ENCODE measurements at regions not wholly inside any gene's neighbourhood (a gene's known extent, or its start where the extent isn't known, plus 50 kb on each side); places are given as distances from the start of the nearest gene placed in this dataset.
"Not testable (repeated sequence)": the region's sequence is repeated elsewhere in the genome, so short reads cannot be mapped to it uniquely, and the experiment has no call there.

- DNase-seq = no peak
Measured at GRCh38 chr3:110865934-110866333, 205.7 kb upstream of the NECTIN3 start.

- DNase-seq = no peak
Measured at GRCh38 chr3:110868106-110868505, 203.5 kb upstream of the NECTIN3 start.

- no peak for DNase-seq
Measured at GRCh38 chr3:110869736-110870135, 201.9 kb upstream of the NECTIN3 start.

DNA sequence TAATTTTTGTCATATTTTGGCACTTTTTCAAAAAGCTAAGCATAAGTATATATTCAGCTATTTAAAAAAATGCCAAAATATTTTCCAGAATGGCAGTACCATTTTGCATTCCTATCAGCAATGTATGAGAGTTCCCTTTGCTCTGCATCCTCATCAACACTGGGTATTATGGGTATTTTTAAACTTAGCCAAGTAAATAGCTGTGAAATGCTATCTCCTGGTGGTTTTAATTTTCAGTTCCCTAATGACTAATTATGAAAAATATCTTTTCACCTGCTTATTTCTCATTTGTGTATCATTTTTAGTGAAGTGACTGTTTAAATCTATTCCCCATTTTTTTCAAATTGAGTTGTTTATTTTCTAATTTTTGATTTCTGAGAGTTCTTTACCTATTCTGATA lies 199.7 kb upstream of the NECTIN3 start:
- no peak for DNase-seq

DNA sequence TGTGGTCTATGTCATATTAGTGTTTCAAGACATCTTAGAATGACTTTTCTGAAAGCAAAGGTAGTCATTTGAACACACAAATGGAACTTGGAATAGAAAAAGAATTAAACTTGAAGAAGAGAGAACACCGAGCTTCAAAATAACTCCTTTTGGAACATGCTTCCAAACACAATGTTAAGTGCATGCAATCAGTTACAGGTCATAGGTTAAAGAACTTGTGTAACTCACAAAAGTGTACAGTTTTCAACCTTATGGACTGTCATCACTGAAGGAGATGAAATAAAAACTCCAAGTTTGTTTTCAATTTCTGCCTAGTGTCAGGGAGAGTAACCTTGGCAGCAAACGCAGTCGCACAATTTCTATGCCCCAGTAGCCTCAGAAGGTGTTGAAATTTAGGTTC lies 192.9 kb upstream of the NECTIN3 start:
- DNase-seq = no peak

GRCh38 chr3:110881069-110881468 lies 190.5 kb upstream of the NECTIN3 start:
- DNase-seq = peak; percentile 88

GRCh38 chr3:110886222-110886893 lies 185.3 kb upstream of the NECTIN3 start:
- no peak for DNase-seq

GRCh38 chr3:110887176-110887575 lies 184.4 kb upstream of the NECTIN3 start:
- no peak for DNase-seq

- not testable (repeated sequence) for DNase-seq
Measured at GRCh38 chr3:110888625-110889375, 182.8 kb upstream of the NECTIN3 start.

DNA sequence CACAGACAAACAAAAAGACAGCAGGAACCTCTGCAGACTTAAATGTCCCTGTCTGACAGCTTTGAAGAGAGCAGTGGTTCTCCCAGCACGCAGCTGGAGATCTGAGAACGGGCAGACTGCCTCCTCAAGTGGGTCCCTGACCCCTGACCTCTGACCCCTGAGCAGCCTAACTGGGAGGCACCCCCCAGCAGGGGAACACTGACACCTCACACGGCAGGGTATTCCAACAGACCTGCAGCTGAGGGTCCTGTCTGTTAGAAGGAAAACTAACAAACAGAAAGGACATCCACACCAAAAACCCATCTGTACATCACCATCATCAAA lies 182.3 kb upstream of the NECTIN3 start:
- not testable (repeated sequence) for DNase-seq

DNA sequence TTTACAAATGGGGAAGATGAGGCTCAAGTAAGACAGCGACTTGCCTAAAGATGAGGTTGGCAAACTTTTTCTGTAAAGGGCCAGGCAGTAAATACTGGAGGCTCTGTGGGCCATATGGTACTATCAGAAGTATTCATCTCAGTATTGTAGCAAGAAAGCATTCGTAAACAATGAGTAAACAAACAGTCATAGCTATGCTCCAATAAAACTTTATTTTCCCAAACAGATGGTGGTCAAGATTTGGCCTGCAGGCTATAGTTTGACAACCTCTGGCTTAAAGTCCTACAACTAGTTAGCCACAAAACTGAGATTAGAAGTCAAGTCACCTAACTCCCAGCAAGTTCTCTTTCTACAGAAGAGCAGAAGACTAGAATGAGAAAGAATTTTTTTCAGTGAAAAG lies 177.0 kb upstream of the NECTIN3 start:
- DNase-seq = no peak

- DNase-seq = no peak
Measured at GRCh38 chr3:110895054-110895453, 176.6 kb upstream of the NECTIN3 start.

DNA sequence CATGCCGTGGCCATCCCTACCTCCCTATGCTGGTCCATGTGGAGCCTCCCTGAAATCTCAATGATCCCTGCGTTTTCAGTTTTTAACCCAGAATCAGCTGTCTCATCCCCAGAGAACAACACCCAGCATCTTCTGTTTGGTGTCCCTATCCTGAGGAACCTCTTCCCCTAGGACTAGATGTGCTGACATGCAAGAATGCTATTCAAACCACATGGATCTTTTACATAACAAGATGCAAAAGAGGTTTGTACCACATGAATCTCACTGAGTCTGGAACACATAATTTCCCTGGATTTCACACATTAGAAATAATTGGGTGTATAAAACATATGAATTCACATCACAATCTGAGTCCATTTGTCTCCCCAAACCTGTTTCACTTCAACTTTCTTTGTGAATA lies 174.6 kb upstream of the NECTIN3 start:
- no peak for DNase-seq

- no peak for DNase-seq
Measured at GRCh38 chr3:110900576-110900975, 171.0 kb upstream of the NECTIN3 start.

DNA sequence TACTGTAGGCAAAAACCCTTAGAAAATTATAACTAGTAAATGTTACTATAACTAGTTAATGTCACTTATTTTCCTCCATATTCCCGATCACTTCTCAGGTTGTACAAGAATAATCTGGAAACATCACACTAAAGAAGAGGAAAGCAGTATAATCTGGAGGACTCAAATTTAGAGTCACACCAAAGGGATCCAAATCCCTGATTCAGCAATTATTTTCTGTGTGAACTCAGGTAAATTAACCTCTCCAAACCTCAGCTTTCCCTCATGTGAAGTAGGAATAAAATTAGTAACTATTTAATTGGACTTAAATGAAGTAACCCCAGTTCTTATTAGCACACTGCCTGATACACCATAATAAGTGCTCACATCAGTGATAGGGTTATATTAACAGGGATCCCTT lies 170.1 kb upstream of the NECTIN3 start:
- no peak for DNase-seq

- no peak for DNase-seq
Measured at GRCh38 chr3:110902453-110903085, 169.0 kb upstream of the NECTIN3 start.

- no peak for DNase-seq
Measured at GRCh38 chr3:110903771-110904519, 167.7 kb upstream of the NECTIN3 start.

DNA sequence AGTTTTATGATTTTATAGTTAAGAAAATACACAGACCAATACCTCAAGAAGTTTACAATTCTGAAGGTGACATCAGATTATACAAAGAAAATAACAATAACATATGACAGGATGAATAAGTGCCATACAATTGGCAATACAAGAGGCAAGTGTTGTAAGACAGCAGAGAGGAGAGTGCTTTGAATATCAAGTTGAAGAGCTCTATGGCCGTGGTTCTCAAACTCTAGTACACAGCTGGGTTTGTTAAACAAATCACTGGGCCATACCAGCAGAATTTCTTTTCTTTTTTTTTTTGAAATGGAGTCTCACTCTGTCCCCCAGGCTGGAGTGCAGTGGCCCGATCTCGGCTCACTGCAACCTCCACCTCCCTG lies 167.1 kb upstream of the NECTIN3 start:
- no peak for DNase-seq

- DNase-seq = no peak
Measured at GRCh38 chr3:110905121-110905520, 166.5 kb upstream of the NECTIN3 start.

GRCh38 chr3:110909839-110910238 lies 161.8 kb upstream of the NECTIN3 start:
- no peak for DNase-seq

GRCh38 chr3:110910346-110910955 lies 161.2 kb upstream of the NECTIN3 start:
- no peak for DNase-seq

DNA sequence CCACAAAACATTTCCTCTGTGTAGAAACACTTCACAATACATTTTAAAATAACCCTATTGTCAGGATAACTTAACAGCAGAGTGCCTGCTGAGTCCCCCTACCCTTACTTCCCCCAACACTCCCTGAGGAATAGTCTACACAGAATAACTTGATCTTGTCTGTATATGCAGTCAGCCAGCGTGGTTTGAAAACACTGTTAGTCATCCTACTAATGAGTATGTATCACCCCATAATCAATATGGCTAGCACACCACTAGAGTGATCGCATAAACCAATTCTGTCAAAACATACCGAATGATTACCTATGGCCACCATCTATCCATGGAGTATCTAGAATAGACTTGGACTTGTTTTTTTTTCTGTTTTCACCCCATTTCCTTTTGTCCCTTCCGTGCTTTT lies 152.7 kb upstream of the NECTIN3 start:
- DNase-seq = no peak

DNA sequence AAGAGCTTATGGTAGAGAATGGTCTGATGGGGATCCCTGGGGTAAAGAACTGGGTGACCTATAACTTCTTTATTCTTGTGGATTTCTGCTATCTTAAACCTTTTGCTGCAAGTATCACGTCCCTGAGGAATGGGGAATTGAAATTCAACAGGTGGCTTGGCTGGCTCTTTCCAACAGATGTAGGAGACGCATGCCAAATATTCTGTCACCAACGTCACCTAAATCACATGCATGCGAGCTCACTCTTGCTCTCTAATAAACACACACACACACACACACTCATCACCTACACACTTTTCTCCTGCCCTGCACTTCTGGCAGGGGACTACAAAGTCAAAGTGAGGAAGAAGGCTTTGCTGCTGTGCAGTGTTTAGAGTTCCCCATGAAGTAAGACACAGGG lies 145.8 kb upstream of the NECTIN3 start:
- peak; percentile 55 for DNase-seq
